GM12878 (cell line): ENCODE measurements at regions not wholly inside any gene's neighbourhood (a gene's known extent, or its start where the extent isn't known, plus 50 kb on each side); places are given as distances from the start of the nearest gene placed in this dataset.

ENCODE experiments used
- ATAC-seq: fragments of 200-7000 bp; cut with Tn5 transposase; 3 replicates; pipeline ENCODE4 v1.9.1; 2020; ENCODE audit warnings: mild to moderate bottlenecking, moderate library complexity
- BruUV-seq: library from RNA; stranded (reverse); fragments of 400-500 nt; replicated peaks from 2 replicates; lab custom pipeline; 2021; lab: Mats Ljungman, UMichigan
- CTCF ChIA-PET: fragments of 300-600 bp; sonication (Branson Sonifier 250); formaldehyde crosslinking; extraction: SDS; loops from one replicate; lab custom pipeline; 2021; ENCODE audit warnings: inconsistent platforms; lab: Yijun Ruan, JAX
- POLR2A ChIA-PET: fragments of 350-600 bp; formaldehyde crosslinking; extraction: SDS; loops from one replicate; lab custom pipeline; 2021; ENCODE audit warnings: inconsistent platforms; lab: Charles Lee
- RAD21 ChIA-PET: fragments of 300-600 bp; sonication (Branson Sonifier 250); formaldehyde crosslinking; loops from one replicate; lab custom pipeline; 2023; ENCODE audit warnings: antibody characterized with exemption; ENCODE audit not compliant: unreplicated experiment; lab: Charles Lee
- SMC1A ChIA-PET: fragments of 300-600 bp; sonication (Branson Sonifier 250); formaldehyde crosslinking; loops from one replicate; lab custom pipeline; 2023; ENCODE audit not compliant: unreplicated experiment, uncharacterized antibody; lab: Charles Lee
- DNase-seq: peaks from one replicate; pipeline ENCODE4 v3.0.0-alpha.2; 2011; ENCODE audit warnings: low read depth, low spot score
- FAIRE-seq: peaks from 3 replicates; lab custom pipeline; 2011; peaks lifted over from hg19 to GRCh38; lab: Jason Lieb, UNC
- H2AFZ ChIP-seq: 2 replicates; pipeline ENCODE4 v1.6.0; 2011; ENCODE audit warnings: low read depth, low read length, control low read depth; ENCODE audit not compliant: control insufficient read depth
- H3K27ac ChIP-seq: 2 replicates; pipeline ENCODE4 v1.5.1; 2011; ENCODE audit warnings: control low read depth; ENCODE audit not compliant: control insufficient read depth, insufficient read depth
- H3K27me3 ChIP-seq, 2 experiments: replicated peaks in 1 of 2; 2 replicates each; pipeline versions ENCODE4 v1.6.0 to v1.6.1; 2011; ENCODE audit warnings: low read length in 1 of 2; ENCODE audit not compliant: control insufficient read depth in 2 of 2, insufficient read depth in 2 of 2
- H3K36me3 ChIP-seq, 2 experiments: 2 replicates each; pipeline ENCODE4 v1.5.1; 2011; ENCODE audit warnings: low read length in 1 of 2; ENCODE audit not compliant: control insufficient read depth in 2 of 2, insufficient read depth in 2 of 2
- H3K4me1 ChIP-seq: 2 replicates; pipeline ENCODE4 v1.6.1; 2011; ENCODE audit warnings: mild to moderate bottlenecking, low read length, moderate library complexity, mixed read lengths; ENCODE audit not compliant: control insufficient read depth, insufficient read depth
- H3K4me2 ChIP-seq: 2 replicates; pipeline ENCODE4 v1.6.0; 2011; ENCODE audit warnings: control low read depth; ENCODE audit not compliant: control insufficient read depth, insufficient read depth
- H3K4me3 ChIP-seq: fragments of 200-600 bp; sonication (generic); 2 replicates; pipeline ENCODE4 v1.5.1; 2016
- H3K79me2 ChIP-seq: 2 replicates; pipeline ENCODE4 v1.6.0; 2011; ENCODE audit warnings: low read length; ENCODE audit not compliant: control insufficient read depth, insufficient read depth
- H3K9ac ChIP-seq: 2 replicates; pipeline ENCODE4 v1.8.0; 2011; ENCODE audit warnings: low read length, control low read depth, mixed read lengths; ENCODE audit not compliant: control insufficient read depth, insufficient read depth
- H3K9me3 ChIP-seq: replicated peaks from 3 replicates; pipeline ENCODE4 v1.5.1; 2011; ENCODE audit warnings: mild to moderate bottlenecking, low read length; ENCODE audit not compliant: control insufficient read depth, insufficient read depth
- H4K20me1 ChIP-seq: 2 replicates; pipeline ENCODE4 v1.6.0; 2011; ENCODE audit not compliant: control insufficient read depth, insufficient read depth
- ASH2L ChIP-seq: fragments of 300-600, 200-600 bp; sonication (generic); IDR thresholded peaks from 2 replicates; pipeline ENCODE4 v1.6.1; 2017; ENCODE audit warnings: low read depth, mild to moderate bottlenecking, borderline replicate concordance
- ATF7 ChIP-seq: fragments of 450-650 bp; IDR thresholded peaks from 2 replicates; pipeline ENCODE4 v1.6.1; 2016; ENCODE audit warnings: low read depth, mild to moderate bottlenecking
- CHD2 ChIP-seq: IDR thresholded peaks from 2 replicates; pipeline ENCODE4 v1.6.1; 2011; ENCODE audit warnings: low read depth, low read length, improper control_type of control experiment, borderline replicate concordance
- GABPA ChIP-seq: IDR thresholded peaks from 2 replicates; pipeline ENCODE4 v1.6.1; 2014; ENCODE audit warnings: antibody characterized with exemption, low read depth, mild to moderate bottlenecking, inconsistent platforms
- MTA3 ChIP-seq: IDR thresholded peaks from 2 replicates; pipeline ENCODE4 v1.6.1; 2012; ENCODE audit warnings: low read length, inconsistent platforms, borderline replicate concordance
- NR2F1 ChIP-seq: fragments of 450-650 bp; conservative IDR thresholded peaks from 2 replicates; pipeline ENCODE4 v1.6.1; 2017; ENCODE audit warnings: mild to moderate bottlenecking
- PAX5 ChIP-seq: IDR thresholded peaks from 2 replicates; pipeline ENCODE4 v1.6.1; 2011; ENCODE audit warnings: low read depth, low read length, borderline replicate concordance
- PAX8 ChIP-seq: fragments of 450-650 bp; IDR thresholded peaks from 2 replicates; pipeline ENCODE4 v1.6.1; 2017; ENCODE audit warnings: mild to moderate bottlenecking, moderate library complexity
- PRDM15 ChIP-seq: fragments of 450-650 bp; formaldehyde crosslinking; IDR thresholded peaks from 2 replicates; pipeline ENCODE4 v1.4.0; 2020; ENCODE audit warnings: mild to moderate bottlenecking, moderate library complexity
- YBX1 ChIP-seq: fragments of 450-650 bp; IDR thresholded peaks from 2 replicates; pipeline ENCODE4 v1.6.1; 2016; ENCODE audit warnings: antibody characterized with exemption
- ZBTB33 ChIP-seq: fragments of 450-650 bp; IDR thresholded peaks from 2 replicates; pipeline ENCODE4 v1.6.1; 2017; ENCODE audit warnings: mild to moderate bottlenecking
- WGBS: methylation state at CpG from one replicate; pipeline ENCODE4 v1.1.6; 2016; ENCODE audit warnings: low lambda C conversion rate; ENCODE audit not compliant: insufficient replicate concordance, insufficient coverage; ENCODE audit errors: missing lambda C conversion rate; 5-methylcytosine and 5-hydroxymethylcytosine counted together
- in situ Hi-C: fragments of 300-500 bp; cut with MboI; formaldehyde crosslinking; loops from 9 replicates; pipeline ENCODE4 v1.14.3; 2018; ENCODE audit warnings: mixed read lengths
- intact Hi-C: fragments of 100-400 bp; cut with micrococcal nuclease; formaldehyde crosslinking; loops from one replicate; pipeline ENCODE4 v1.14.2; 2022; ENCODE audit not compliant: unreplicated experiment

- intact Hi-C loops: no loop called here
- no peak overlapping the region for H3K4me3 ChIP-seq
- SMC1A ChIA-PET: no interaction called here
- RAD21 ChIA-PET: no interaction called here
- H3K36me3 ChIP-seq: no peaks in the 10 kb centered on the region
- no peaks in the 10 kb centered on the region for H3K4me1 ChIP-seq
- H3K27ac ChIP-seq: no peak overlapping the region
- no peak overlapping the region for H2AFZ ChIP-seq
- DNase-seq (no peak), FAIRE-seq (no peak), ATAC-seq (no peak)
- H4K20me1 ChIP-seq: no peaks in the 10 kb centered on the region
- WGBS: 34% methylated on average over 11 of the region's 12 CpGs
- TF ChIP-seq MTA3 (no peak), PAX5 (no peak), ATF7 (no peak), GABPA (no peak), ASH2L (no peak), NR2F1 (no peak), CHD2 (no peak), PRDM15 (no peak), PAX8 (no peak), YBX1 (no peak), ZBTB33 (no peak)
- no peak overlapping the region for H3K4me2 ChIP-seq
- BruUV-seq: no TSS peak
- no peaks in the 10 kb centered on the region for H3K9me3 ChIP-seq
- no peaks in the 10 kb centered on the region for H3K79me2 ChIP-seq
- POLR2A ChIA-PET: no interaction called here
- in situ Hi-C loops: no loop called here
- no peak overlapping the region for H3K9ac ChIP-seq
- CTCF ChIA-PET: interaction anchor here (0.6 to 2.1 kb wide), 4 partner anchors 9 to 244 kb away, joined by 3 to 5 read pairs (median 3); no protein-coding TSS in a partner anchor
- no peaks in the 10 kb centered on the region for H3K27me3 ChIP-seq
Measured at GRCh38 chr19:30710721-30711120, 338.5 kb downstream of the ZNF536 start.
